Common myeloid progenitor, CD34-positive (primary cell): ENCODE measurements at regions not wholly inside any gene's neighbourhood (a gene's known extent, or its start where the extent isn't known, plus 50 kb on each side); places are given as distances from the start of the nearest gene placed in this dataset.
"Not testable (repeated sequence)": the region's sequence is repeated elsewhere in the genome, so short reads cannot be mapped to it uniquely, and the experiment has no call there.

Experiments used
- CTCF ChIA-PET: fragments of 350-600 bp; sonication (Branson Sonifier 250); formaldehyde crosslinking; loops from one replicate; lab custom pipeline; 2021; ENCODE audit warnings: antibody characterized with exemption; lab: Charles Lee
- POLR2A ChIA-PET: fragments of 350-600 bp; sonication (Branson Sonifier 250); formaldehyde crosslinking; loops from one replicate; lab custom pipeline; 2021; ENCODE audit warnings: antibody characterized with exemption; lab: Charles Lee
- DNase-seq, 3 donors: peaks; one replicate each; pipeline versions ENCODE4 v3.0.0 to v3.0.0-alpha.2; 2013
- H3K27ac ChIP-seq, 2 experiments: 1 replicate in 1 of 2; 2 replicates in 1 of 2; pipeline ENCODE4 v1.7.0; 2013; ENCODE audit warnings: inconsistent platforms in 2 of 2, low read length in 2 of 2, mild to moderate bottlenecking in 2 of 2, low read depth in 1 of 2, moderate library complexity in 1 of 2; ENCODE audit not compliant: severe bottlenecking in 2 of 2, insufficient read depth in 1 of 2, poor library complexity in 1 of 2
- H3K27me3 ChIP-seq, 5 experiments: replicated peaks in 2 of 5; 1 replicate in 3 of 5; 2 replicates in 2 of 5; pipeline versions ENCODE4 v1.6.1 to v1.7.0; 2013; ENCODE audit warnings: low read length in 4 of 5, mild to moderate bottlenecking in 2 of 5, moderate library complexity in 2 of 5, inconsistent platforms in 1 of 5; ENCODE audit not compliant: insufficient read depth in 5 of 5, control insufficient read depth in 4 of 5
- H3K36me3 ChIP-seq, 4 experiments: 1 replicate in 2 of 4; 2 replicates in 2 of 4; pipeline versions ENCODE4 v1.6.1 to v1.7.0; 2013; ENCODE audit warnings: low read length in 3 of 4, control low read depth in 1 of 4, mild to moderate bottlenecking in 1 of 4; ENCODE audit not compliant: control insufficient read depth in 4 of 4, insufficient read depth in 4 of 4
- H3K4me1 ChIP-seq, 4 experiments: 1 replicate in 3 of 4; 2 replicates in 1 of 4; pipeline versions ENCODE4 v1.6.1 to v1.7.1; 2013; ENCODE audit warnings: low read length in 3 of 4, mild to moderate bottlenecking in 3 of 4, control low read depth in 1 of 4, inconsistent platforms in 1 of 4, moderate library complexity in 1 of 4; ENCODE audit not compliant: control insufficient read depth in 4 of 4, insufficient read depth in 4 of 4; ENCODE audit errors: control extremely low read depth in 1 of 4
- H3K4me3 ChIP-seq, 7 experiments: 1 replicate in 4 of 7; 2 replicates in 3 of 7; pipeline versions ENCODE4 v1.5.1 to v1.7.0; 2013; ENCODE audit warnings: mild to moderate bottlenecking in 7 of 7, low read length in 6 of 7, moderate library complexity in 6 of 7, inconsistent platforms in 2 of 7, low read depth in 2 of 7, control low read depth in 1 of 7; ENCODE audit not compliant: insufficient read depth in 4 of 7, control insufficient read depth in 1 of 7; ENCODE audit errors: extremely low read depth in 1 of 7
- H3K9me3 ChIP-seq, 5 experiments: 1 replicate in 4 of 5; 2 replicates in 1 of 5; pipeline versions ENCODE4 v1.6.1 to v1.7.1; 2013; ENCODE audit warnings: low read length in 4 of 5, mild to moderate bottlenecking in 2 of 5, inconsistent platforms in 1 of 5, low read depth in 1 of 5, moderate library complexity in 1 of 5; ENCODE audit not compliant: control insufficient read depth in 4 of 5, insufficient read depth in 2 of 5; ENCODE audit errors: control extremely low read depth in 1 of 5
- WGBS: methylation state at CpG from one replicate; pipeline ENCODE4 v1.1.5; 2013; ENCODE audit not compliant: insufficient coverage; 5-methylcytosine and 5-hydroxymethylcytosine counted together

- H3K4me3 ChIP-seq: no peak overlapping the region
- ChIA-PET CTCF (no interaction called here), POLR2A (no interaction called here)
- no peak for DNase-seq
- no peaks in the 10 kb centered on the region for H3K4me1 ChIP-seq
- no CpG with 5 or more reads among the region's 1 CpG for WGBS
- H3K36me3 ChIP-seq: no peaks in the 10 kb centered on the region
- H3K9me3 ChIP-seq: no peaks in the 10 kb centered on the region
- no peak overlapping the region for H3K27ac ChIP-seq
- no peaks in the 10 kb centered on the region for H3K27me3 ChIP-seq
Measured at GRCh38 chr4:27973700-27974099, 1113.1 kb downstream of the STIM2 start.

- WGBS: 75% methylated on average over 2 of the region's 2 CpGs
- Histone ChIP-seq H3K27ac (no peak overlapping the region), H3K27me3 (no peaks in the 10 kb centered on the region), H3K9me3 (no peaks in the 10 kb centered on the region), H3K36me3 (no peaks in the 10 kb centered on the region), H3K4me3 (no peak overlapping the region), H3K4me1 (no peaks in the 10 kb centered on the region)
- POLR2A ChIA-PET: no interaction called here
- CTCF ChIA-PET: no interaction called here
- no peak for DNase-seq
Measured at GRCh38 chr4:27974339-27974738, 1113.7 kb downstream of the STIM2 start.

GRCh38 chr4:27974881-27975280 lies 1114.2 kb downstream of the STIM2 start:
- DNase-seq, H3K4me3 ChIP-seq, H3K27ac ChIP-seq, H3K9me3 ChIP-seq, POLR2A ChIA-PET, CTCF ChIA-PET, H3K27me3 ChIP-seq, H3K36me3 ChIP-seq, H3K4me1 ChIP-seq: not testable (repeated sequence)
- 82% methylated on average over 3 of the region's 3 CpGs for WGBS

GRCh38 chr4:27978427-27979109 lies 1117.9 kb downstream of the STIM2 start:
- H3K9me3 ChIP-seq, H3K27me3 ChIP-seq, CTCF ChIA-PET, H3K27ac ChIP-seq, H3K36me3 ChIP-seq, H3K4me1 ChIP-seq, H3K4me3 ChIP-seq, POLR2A ChIA-PET, DNase-seq: not testable (repeated sequence)
- WGBS: 93% methylated on average over 11 of the region's 22 CpGs

- Histone ChIP-seq H3K4me1 (no peaks in the 10 kb centered on the region), H3K9me3 (no peaks in the 10 kb centered on the region), H3K36me3 (no peaks in the 10 kb centered on the region), H3K4me3 (no peak overlapping the region), H3K27me3 (no peaks in the 10 kb centered on the region), H3K27ac (no peak overlapping the region)
- no peak for DNase-seq
- no CpG with 5 or more reads among the region's 4 CpGs for WGBS
- CTCF ChIA-PET: no interaction called here
- POLR2A ChIA-PET: no interaction called here
Measured at GRCh38 chr4:27985522-27985921, 1124.9 kb downstream of the STIM2 start.

GRCh38 chr4:27986476-27986875 lies 1125.8 kb downstream of the STIM2 start:
- WGBS: 100% methylated on average over 1 of the region's 1 CpG
- no peaks in the 10 kb centered on the region for H3K36me3 ChIP-seq
- POLR2A ChIA-PET: no interaction called here
- H3K27ac ChIP-seq: no peak overlapping the region
- no peaks in the 10 kb centered on the region for H3K9me3 ChIP-seq
- CTCF ChIA-PET: no interaction called here
- no peak for DNase-seq
- H3K4me1 ChIP-seq: no peaks in the 10 kb centered on the region
- no peak overlapping the region for H3K4me3 ChIP-seq
- H3K27me3 ChIP-seq: no peaks in the 10 kb centered on the region

- DNase-seq: no peak
- H3K4me1 ChIP-seq: no peaks in the 10 kb centered on the region
- WGBS: 95% methylated on average over 4 of the region's 4 CpGs
- no peak overlapping the region for H3K27ac ChIP-seq
- ChIA-PET CTCF (no interaction called here), POLR2A (no interaction called here)
- H3K9me3 ChIP-seq: peaks cover 0 to 5% (median 0%) of the 10 kb centered on the region in 5 experiments
- H3K4me3 ChIP-seq: no peak overlapping the region
- no peaks in the 10 kb centered on the region for H3K36me3 ChIP-seq
- H3K27me3 ChIP-seq: no peaks in the 10 kb centered on the region
Measured at GRCh38 chr4:28001698-28002097, 1141.1 kb downstream of the STIM2 start.
